ENCODE measurements at regions not wholly inside any gene's neighbourhood (a gene's known extent, or its start where the extent isn't known, plus 50 kb on each side); places are given as distances from the start of the nearest gene placed in this dataset.

- 5% methylated on average over 1 of the region's 1 CpG for WGBS (ENCODE audit: missing lambda C conversion rate)
- Histone ChIP-seq H3K4me3 (no peak overlapping the region), H3K4me2 (no peak overlapping the region), H3K9me3 (no peaks in the 10 kb centered on the region), H3K4me1 (no peaks in the 10 kb centered on the region), H3K27ac (no peak overlapping the region)
- no peak for FAIRE-seq
- ChIA-PET CTCF (no interaction called here), POLR2A (no interaction called here)
- no peak for TF ChIP-seq CBX8 (IDR thresholded peaks at IDR 0.05)
- TF ChIP-seq NFE2L2 (conservative IDR thresholded peaks at IDR 0.05; ENCODE audit: low read length), result no peak
- no peak for TF ChIP-seq E2F6 (IDR thresholded peaks at IDR 0.05; ENCODE audit: borderline replicate concordance, low read depth)
- TF ChIP-seq FOSB (CRISPR knock-in tag; IDR thresholded peaks at IDR 0.05), result no peak
- no peak for TF ChIP-seq CTCF (IDR thresholded peaks at IDR 0.05)
- no peak for ATAC-seq
- peak in 1 of 2 experiments; percentile 33 for DNase-seq (ENCODE audit: low read depth in 1 of 2, low spot score in 1 of 2)
Measured at GRCh38 chr6:93571346-93571745, 152.0 kb upstream of the EPHA7 start.

GRCh38 chr6:93568169-93568568, 148.8 kb upstream of the EPHA7 start:
- H3K4me3 ChIP-seq, result no peak overlapping the region
- no peak for TF ChIP-seq POLR2A (IDR thresholded peaks at IDR 0.05; ENCODE audit: low read length)
- no peak for TF ChIP-seq USF2 (IDR thresholded peaks at IDR 0.05)
- no peak for TF ChIP-seq RAD21 (conservative IDR thresholded peaks at IDR 0.05 in 1 of 2, IDR thresholded peaks at IDR 0.05 in 1 of 2)
- no peak for TF ChIP-seq FOXS1 (CRISPR knock-in tag; IDR thresholded peaks at IDR 0.05)
- no peak for TF ChIP-seq ESRRA (IDR thresholded peaks at IDR 0.05; ENCODE audit: borderline replicate concordance, low read length)
- TF ChIP-seq TFCP2L1 (CRISPR knock-in tag; IDR thresholded peaks at IDR 0.05), result no peak
- no peak for TF ChIP-seq ATOH8 (CRISPR knock-in tag; IDR thresholded peaks at IDR 0.05; ENCODE audit: low read depth)
- no peak for TF ChIP-seq NR3C1 (IDR thresholded peaks at IDR 0.05)
- no peak for TF ChIP-seq TP53 (CRISPR knock-in tag; IDR thresholded peaks at IDR 0.05)
- TF ChIP-seq EHF (CRISPR knock-in tag; IDR thresholded peaks at IDR 0.05), result no peak
- TF ChIP-seq BHLHE40 (IDR thresholded peaks at IDR 0.05; ENCODE audit: low read depth, low read length), result no peak
- no peak for TF ChIP-seq POLR2AphosphoS2 (conservative IDR thresholded peaks at IDR 0.05; ENCODE audit: low read length)
- no peak for TF ChIP-seq RCOR1 (IDR thresholded peaks at IDR 0.05; ENCODE audit: low read depth, low read length)
- TF ChIP-seq FOSB (CRISPR knock-in tag; IDR thresholded peaks at IDR 0.05), result no peak
- no peak for TF ChIP-seq PHF8 (IDR thresholded peaks at IDR 0.05; ENCODE audit: borderline replicate concordance, low read depth)
- TF ChIP-seq RNF2 (IDR thresholded peaks at IDR 0.05; ENCODE audit: borderline replicate concordance, low read depth), result no peak
- no peak for TF ChIP-seq ZSCAN20 (CRISPR knock-in tag; IDR thresholded peaks at IDR 0.05)
- no peak for ATAC-seq
- H3K4me2 ChIP-seq, result no peak overlapping the region
- H3K27ac ChIP-seq, result no peak overlapping the region
- H3K4me1 ChIP-seq, result no peaks in the 10 kb centered on the region
- ChIA-PET CTCF (no interaction called here), POLR2A (no interaction called here)
- H3K9me3 ChIP-seq, result no peaks in the 10 kb centered on the region
- WGBS (ENCODE audit: missing lambda C conversion rate), result 10% methylated on average over 1 of the region's 1 CpG
- FAIRE-seq, result no peak
- DNase-seq (ENCODE audit: low read depth in 1 of 2, low spot score in 1 of 2), result no peak

- CTCF ChIA-PET, result no interaction called here
- no peak overlapping the region for H3K27ac ChIP-seq
- TF ChIP-seq RNF2 (IDR thresholded peaks at IDR 0.05; ENCODE audit: borderline replicate concordance, low read depth) (no peak), REST (IDR thresholded peaks at IDR 0.05) (no peak), EHMT2 (IDR thresholded peaks at IDR 0.05; ENCODE audit: low read depth) (no peak), JUN (IDR thresholded peaks at IDR 0.05) (no peak), CEBPB (IDR thresholded peaks at IDR 0.05) (no peak), RAD21 (conservative IDR thresholded peaks at IDR 0.05 in 1 of 2, IDR thresholded peaks at IDR 0.05 in 1 of 2) (no peak), TFCP2L1 (CRISPR knock-in tag; IDR thresholded peaks at IDR 0.05) (no peak), MAFK (IDR thresholded peaks at IDR 0.05; ENCODE audit: partially characterized antibody) (no peak), ESRRA (IDR thresholded peaks at IDR 0.05; ENCODE audit: borderline replicate concordance, low read length) (no peak), BHLHE40 (IDR thresholded peaks at IDR 0.05; ENCODE audit: low read depth, low read length) (no peak), POLR2AphosphoS2 (conservative IDR thresholded peaks at IDR 0.05; ENCODE audit: low read length) (no peak), RARB (CRISPR knock-in tag; IDR thresholded peaks at IDR 0.05) (no peak), POLR2A (IDR thresholded peaks at IDR 0.05; ENCODE audit: low read length) (no peak)
- 28% methylated on average over 5 of the region's 5 CpGs for WGBS (ENCODE audit: missing lambda C conversion rate)
- DNase-seq (ENCODE audit: low read depth in 1 of 2, low spot score in 1 of 2) (no peak), FAIRE-seq (no peak), ATAC-seq (no peak)
- no peak overlapping the region for H3K4me2 ChIP-seq
- no peaks in the 10 kb centered on the region for H3K4me1 ChIP-seq
- no peak overlapping the region for H3K4me3 ChIP-seq
- POLR2A ChIA-PET, result no interaction called here
- no peaks in the 10 kb centered on the region for H3K9me3 ChIP-seq
Measured at GRCh38 chr6:93567164-93567563, 147.8 kb upstream of the EPHA7 start.

All from A549 (cell line).